ENCODE measurements at regions not wholly inside any gene's neighbourhood (a gene's known extent, or its start where the extent isn't known, plus 50 kb on each side); places are given as distances from the start of the nearest gene placed in this dataset.

GRCh38 chr20:52577696-52578095 is 386.1 kb upstream of the ZFP64 start:
- H4K20me1 ChIP-seq (ENCODE audit: control insufficient read depth, insufficient read depth), result no peaks in the 10 kb centered on the region
- WGBS (ENCODE audit: insufficient coverage, insufficient replicate concordance, low lambda C conversion rate, missing lambda C conversion rate), result 28% methylated on average over 3 of the region's 3 CpGs
- no peak overlapping the region for H3K27ac ChIP-seq (ENCODE audit: control insufficient read depth, insufficient read depth)
- H2AFZ ChIP-seq (ENCODE audit: control insufficient read depth, low read depth, low read length), result no peak overlapping the region
- CTCF ChIA-PET, result interaction anchor here (0.7 kb wide), 1 partner anchor 288 kb away, joined by 3 read pairs; no protein-coding TSS in a partner anchor
- no peaks in the 10 kb centered on the region for H3K79me2 ChIP-seq (ENCODE audit: control insufficient read depth, insufficient read depth, low read length)
- H3K27me3 ChIP-seq (replicated peaks in 1 of 2; ENCODE audit: control insufficient read depth in 2 of 2, insufficient read depth in 2 of 2, low read length in 1 of 2), result no peaks in the 10 kb centered on the region
- H3K4me2 ChIP-seq (ENCODE audit: control insufficient read depth, insufficient read depth), result no peak overlapping the region
- no TSS peak for BruUV-seq (replicated peaks)
- DNase-seq (ENCODE audit: low read depth, low spot score), result no peak
- in situ Hi-C loops (cut with MboI) (no loop called here), intact Hi-C loops (cut with micrococcal nuclease; ENCODE audit: unreplicated experiment) (no loop called here)
- H3K36me3 ChIP-seq (ENCODE audit: control insufficient read depth in 2 of 2, insufficient read depth in 2 of 2, low read length in 1 of 2), result no peaks in the 10 kb centered on the region
- no peaks in the 10 kb centered on the region for H3K4me1 ChIP-seq (ENCODE audit: control insufficient read depth, insufficient read depth, low read length)
- ATAC-seq, result peak; percentile 52
- POLR2A ChIA-PET, result no interaction called here
- TF ChIP-seq MEF2A (IDR thresholded peaks at IDR 0.05; ENCODE audit: insufficient read depth, low read depth, low read length) (no peak), RFX5 (IDR thresholded peaks at IDR 0.05; ENCODE audit: low read depth, low read length) (no peak), USF2 (IDR thresholded peaks at IDR 0.05; ENCODE audit: borderline replicate concordance, low read depth, low read length) (no peak)
- no peaks in the 10 kb centered on the region; the same call in 2 of the 3 replicates for H3K9me3 ChIP-seq (replicated peaks; ENCODE audit: control insufficient read depth, insufficient read depth, low read length)
- H3K4me3 ChIP-seq, result no peak overlapping the region
- RAD21 ChIA-PET (ENCODE audit: unreplicated experiment), result interaction anchor here (0.6 kb wide), 2 partner anchors 98 to 1177 kb away, joined by 3 read pairs; no protein-coding TSS in a partner anchor
- H3K9ac ChIP-seq (ENCODE audit: control insufficient read depth, insufficient read depth, low read length), result no peak overlapping the region
- SMC1A ChIA-PET (ENCODE audit: uncharacterized antibody, unreplicated experiment), result no interaction called here
- FAIRE-seq, result no peak

- Histone ChIP-seq H3K27me3 (replicated peaks in 1 of 2; ENCODE audit: control insufficient read depth in 2 of 2, insufficient read depth in 2 of 2, low read length in 1 of 2) (no peaks in the 10 kb centered on the region), H3K9ac (ENCODE audit: control insufficient read depth, insufficient read depth, low read length) (no peak overlapping the region), H3K4me3 (no peak overlapping the region), H3K4me1 (ENCODE audit: control insufficient read depth, insufficient read depth, low read length) (no peaks in the 10 kb centered on the region), H3K4me2 (ENCODE audit: control insufficient read depth, insufficient read depth) (no peak overlapping the region), H3K9me3 (replicated peaks; ENCODE audit: control insufficient read depth, insufficient read depth, low read length) (no peaks in the 10 kb centered on the region; the same call in 2 of the 3 replicates), H3K79me2 (ENCODE audit: control insufficient read depth, insufficient read depth, low read length) (no peaks in the 10 kb centered on the region), H4K20me1 (ENCODE audit: control insufficient read depth, insufficient read depth) (no peaks in the 10 kb centered on the region), H2AFZ (ENCODE audit: control insufficient read depth, low read depth, low read length) (no peak overlapping the region), H3K27ac (ENCODE audit: control insufficient read depth, insufficient read depth) (no peak overlapping the region), H3K36me3 (ENCODE audit: control insufficient read depth in 2 of 2, insufficient read depth in 2 of 2, low read length in 1 of 2) (no peaks in the 10 kb centered on the region)
- FAIRE-seq (no peak), DNase-seq (ENCODE audit: low read depth, low spot score) (no peak), ATAC-seq (no peak)
- RAD21 ChIA-PET (ENCODE audit: unreplicated experiment), result no interaction called here
- no TSS peak for BruUV-seq (replicated peaks)
- no peak for TF ChIP-seq ESRRA (IDR thresholded peaks at IDR 0.05; ENCODE audit: low read length)
- no peak for TF ChIP-seq MTA2 (IDR thresholded peaks at IDR 0.05; ENCODE audit: low read depth)
- TF ChIP-seq GATAD2B (conservative IDR thresholded peaks at IDR 0.05; ENCODE audit: low read depth), result no peak
- WGBS (ENCODE audit: insufficient coverage, insufficient replicate concordance, low lambda C conversion rate, missing lambda C conversion rate), result 0% methylated on average over 1 of the region's 1 CpG
- intact Hi-C loops (cut with micrococcal nuclease; ENCODE audit: unreplicated experiment) (no loop called here), in situ Hi-C loops (cut with MboI) (no loop called here)
- CTCF ChIA-PET, result no interaction called here
- SMC1A ChIA-PET (ENCODE audit: uncharacterized antibody, unreplicated experiment), result no interaction called here
- POLR2A ChIA-PET, result no interaction called here
These were observed 381.1 kb upstream of the ZFP64 start for GRCh38 chr20:52572687-52573086.

Data from GM12878 (cell line).